ENCODE measurements at regions not wholly inside any gene's neighbourhood (a gene's known extent, or its start where the extent isn't known, plus 50 kb on each side); places are given as distances from the start of the nearest gene placed in this dataset.

DNA sequence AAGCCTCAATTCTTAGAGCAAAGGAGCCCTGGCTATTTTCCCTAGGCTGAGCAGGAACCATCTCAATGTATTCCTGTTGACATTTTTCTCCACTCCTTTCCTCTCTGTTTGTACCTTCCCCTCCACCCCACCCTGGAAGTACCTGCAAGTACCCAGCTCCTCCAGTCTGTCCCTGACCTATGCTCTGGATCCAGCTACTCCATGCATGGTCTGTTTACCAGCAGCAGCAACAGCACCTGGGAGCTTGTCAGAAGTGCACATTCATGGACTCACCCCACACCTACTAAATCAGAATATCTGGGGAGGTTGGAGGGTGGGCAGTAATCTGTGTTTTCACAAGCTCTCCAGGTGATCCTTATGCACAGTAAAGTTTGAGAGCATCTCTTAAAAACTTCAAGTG lies 240.7 kb upstream of the UMPS start:
- DNase-seq (ENCODE audit: low read depth in 2 of 2) = no peak

- no peak for DNase-seq (ENCODE audit: low read depth in 2 of 2)
Observed at GRCh38 chr3:124491098-124491497, 239.2 kb upstream of the UMPS start.

- DNase-seq (ENCODE audit: low read depth in 2 of 2) = no peak
Observed at GRCh38 chr3:124491875-124492274, 238.4 kb upstream of the UMPS start.

DNA sequence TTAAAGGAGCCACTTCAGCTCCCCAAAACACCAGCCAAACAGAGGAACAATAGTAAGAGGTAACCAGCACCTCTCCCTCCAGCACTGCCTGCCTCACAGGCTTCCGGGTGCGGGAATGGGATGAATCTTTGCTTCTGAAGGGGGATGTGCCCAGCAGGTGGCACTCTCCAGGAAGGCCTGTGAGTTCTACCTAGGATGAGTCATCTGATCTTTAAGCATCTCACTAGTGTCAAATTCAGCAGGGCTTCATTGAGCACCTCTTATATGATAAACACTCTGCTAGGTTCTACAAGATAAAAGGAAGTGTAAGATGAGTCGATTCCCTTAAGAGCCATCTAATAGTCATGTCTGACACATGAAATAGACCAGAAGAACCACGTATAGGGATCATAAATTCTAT lies 237.4 kb upstream of the UMPS start:
- no peak for DNase-seq (ENCODE audit: low read depth in 2 of 2)

DNA sequence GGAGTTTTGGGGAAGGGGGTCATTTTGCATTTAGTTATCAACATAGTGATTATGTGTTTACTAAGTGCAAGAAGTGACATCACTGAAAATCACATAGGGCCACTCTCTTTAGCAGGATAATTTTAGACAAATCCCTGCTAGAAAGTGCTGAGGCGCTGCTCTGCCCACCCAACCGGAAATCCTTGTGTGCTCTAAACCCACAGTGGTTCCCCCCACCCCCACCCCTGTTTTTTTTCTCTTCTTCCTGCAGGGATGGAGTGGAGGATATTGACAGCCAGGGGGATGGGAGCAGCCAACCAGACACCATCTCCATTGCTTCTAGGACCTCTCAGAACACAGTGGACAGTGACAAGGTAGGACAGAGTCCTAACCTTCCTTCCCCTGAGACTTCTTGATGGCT lies 234.2 kb upstream of the UMPS start:
- no peak for DNase-seq (ENCODE audit: low read depth in 2 of 2)

GRCh38 chr3:124497487-124497886 lies 232.8 kb upstream of the UMPS start:
- no peak for DNase-seq (ENCODE audit: low read depth in 2 of 2)

- DNase-seq (ENCODE audit: low read depth in 2 of 2) = no peak
Observed at GRCh38 chr3:124498891-124499290, 231.4 kb upstream of the UMPS start.

- DNase-seq (ENCODE audit: low read depth in 2 of 2) = no peak
Observed at GRCh38 chr3:124504332-124505059, 225.8 kb upstream of the UMPS start.

DNA sequence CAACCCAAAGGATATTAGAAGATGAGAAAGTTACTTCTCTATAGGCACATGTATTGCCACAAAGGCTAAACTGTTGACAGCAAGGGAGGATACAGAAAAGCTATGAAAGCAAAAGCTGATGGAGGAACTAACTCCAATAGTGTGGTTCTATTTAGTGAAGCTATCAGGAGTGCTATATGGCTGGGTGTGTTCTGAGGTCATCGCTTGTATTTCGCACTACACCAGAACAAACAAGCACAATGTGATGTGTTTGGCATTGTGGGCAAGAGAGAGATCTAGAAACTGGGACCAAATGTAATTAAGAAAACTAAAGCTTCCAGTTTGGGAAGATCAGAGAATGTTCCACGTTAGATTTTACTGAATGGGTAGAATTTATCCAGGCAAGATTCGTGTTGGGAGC lies 220.4 kb upstream of the UMPS start:
- DNase-seq (ENCODE audit: low read depth in 2 of 2) = no peak

DNA sequence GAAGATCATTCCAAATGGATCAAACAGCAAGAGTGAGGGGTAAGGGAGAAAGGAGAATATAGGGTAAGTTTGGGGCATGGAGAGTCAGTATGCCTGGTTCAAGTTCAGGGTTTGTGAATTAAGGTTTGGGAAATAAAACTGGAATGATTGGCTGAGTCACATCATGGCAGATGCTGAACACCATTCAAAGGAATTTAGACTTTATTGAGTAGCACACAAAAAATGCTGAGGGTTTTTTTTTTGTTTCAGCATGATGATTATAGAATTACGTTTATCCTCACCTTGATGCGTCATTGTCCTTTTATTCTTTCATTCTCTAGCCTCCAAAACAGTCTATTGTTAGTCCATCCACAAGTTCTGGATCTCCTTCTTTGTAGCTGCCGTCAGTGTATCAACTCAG lies 220.0 kb upstream of the UMPS start:
- no peak for DNase-seq (ENCODE audit: low read depth in 2 of 2)

GRCh38 chr3:124512881-124513609 lies 217.2 kb upstream of the UMPS start:
- no peak for DNase-seq (ENCODE audit: low read depth in 2 of 2)

GRCh38 chr3:124513610-124513997 lies 216.6 kb upstream of the UMPS start:
- DNase-seq (ENCODE audit: low read depth in 2 of 2) = no peak

DNA sequence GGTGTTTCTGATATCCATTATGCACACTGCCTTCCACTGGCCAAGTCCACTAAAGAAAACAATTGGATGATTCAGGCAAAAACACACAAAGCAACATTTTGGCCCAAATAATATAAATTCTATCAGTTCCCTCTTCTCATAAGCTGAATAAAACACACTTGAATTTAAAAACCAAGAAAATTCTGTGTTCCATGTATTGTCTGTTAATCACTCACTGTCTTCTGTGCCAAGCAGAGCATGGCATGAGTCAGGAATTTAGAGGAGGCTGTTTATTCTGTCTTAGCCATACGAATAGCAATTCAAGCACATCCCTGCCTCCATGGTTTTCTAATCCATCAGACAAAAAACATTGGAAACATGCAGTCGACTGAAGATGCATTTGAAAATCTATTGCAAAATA lies 215.6 kb upstream of the UMPS start:
- no peak for DNase-seq (ENCODE audit: low read depth in 2 of 2)

GRCh38 chr3:124516333-124516732 lies 213.9 kb upstream of the UMPS start:
- DNase-seq (ENCODE audit: low read depth in 2 of 2) = no peak

DNA sequence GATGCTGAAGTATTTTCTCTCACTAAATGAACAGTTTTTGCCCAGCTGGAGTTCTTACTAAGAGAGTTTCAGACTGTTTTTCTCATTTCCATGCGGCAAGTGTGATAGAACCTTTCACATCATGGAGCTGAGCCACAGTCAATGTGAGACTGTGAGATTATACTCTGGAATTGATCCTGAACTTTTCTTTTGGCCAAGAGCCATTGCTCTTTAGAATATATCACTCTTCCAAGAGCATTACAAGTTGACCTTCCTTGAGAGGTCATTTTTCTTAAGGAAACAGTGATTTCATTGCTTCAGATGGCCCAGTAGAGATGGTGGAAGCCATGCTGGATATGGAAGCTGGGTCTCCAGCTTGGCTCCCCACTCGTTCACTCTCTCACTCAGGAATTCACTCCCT lies 212.9 kb upstream of the UMPS start:
- no peak for DNase-seq (ENCODE audit: low read depth in 2 of 2)

GRCh38 chr3:124518350-124518749 lies 211.9 kb upstream of the UMPS start:
- no peak for DNase-seq (ENCODE audit: low read depth in 2 of 2)

DNA sequence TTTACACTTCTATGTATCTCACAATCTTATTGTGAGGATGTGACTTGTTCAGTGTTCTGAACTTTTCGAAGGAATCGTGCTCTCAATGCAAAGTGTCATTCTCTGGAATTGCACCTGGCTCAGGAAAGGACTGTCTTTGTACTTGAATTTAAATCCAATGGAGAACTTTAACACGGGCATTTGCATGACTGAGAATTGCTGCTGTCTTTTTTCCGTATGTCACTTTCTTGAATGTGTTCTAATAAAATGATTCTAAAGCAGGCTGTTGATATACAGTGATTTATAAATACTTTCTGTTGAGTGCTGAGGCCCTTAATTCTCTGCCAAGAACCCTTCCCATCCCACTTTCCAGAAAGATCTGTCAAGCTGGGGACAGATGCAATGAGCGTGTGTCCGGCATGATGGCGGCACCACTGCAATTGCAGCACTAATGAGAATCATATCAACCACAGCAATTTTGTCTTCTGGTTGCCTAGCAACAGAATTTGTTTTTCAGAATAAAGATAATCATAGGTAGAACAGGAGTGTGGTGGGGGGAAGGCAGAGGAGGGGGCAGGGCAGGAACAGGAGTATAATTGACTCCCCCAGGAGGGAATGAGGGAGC lies 210.6 kb upstream of the UMPS start:
- DNase-seq (ENCODE audit: low read depth in 2 of 2) = no peak

DNA sequence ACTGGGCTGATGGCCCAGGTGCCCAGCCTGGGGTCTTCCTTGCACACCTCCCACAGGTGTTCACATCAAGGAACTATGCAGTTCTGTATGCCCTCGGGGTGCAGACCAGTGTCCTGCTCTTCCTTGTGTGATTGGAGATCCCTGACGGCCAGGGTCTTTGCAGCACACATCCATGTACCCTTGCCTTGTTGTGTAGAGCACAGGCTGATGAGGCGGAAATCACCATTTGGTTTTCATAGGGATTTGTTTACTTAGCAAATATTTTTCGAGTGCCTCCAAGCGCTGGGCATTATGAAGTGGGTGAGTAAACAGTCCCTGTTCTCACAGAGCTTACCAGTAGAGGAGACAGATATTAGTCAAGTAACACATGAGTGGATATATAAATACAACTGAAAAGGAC lies 209.3 kb upstream of the UMPS start:
- no peak for DNase-seq (ENCODE audit: low read depth in 2 of 2)

- no peak for DNase-seq (ENCODE audit: low read depth in 2 of 2)
Observed at GRCh38 chr3:124522082-124522625, 208.1 kb upstream of the UMPS start.

DNA sequence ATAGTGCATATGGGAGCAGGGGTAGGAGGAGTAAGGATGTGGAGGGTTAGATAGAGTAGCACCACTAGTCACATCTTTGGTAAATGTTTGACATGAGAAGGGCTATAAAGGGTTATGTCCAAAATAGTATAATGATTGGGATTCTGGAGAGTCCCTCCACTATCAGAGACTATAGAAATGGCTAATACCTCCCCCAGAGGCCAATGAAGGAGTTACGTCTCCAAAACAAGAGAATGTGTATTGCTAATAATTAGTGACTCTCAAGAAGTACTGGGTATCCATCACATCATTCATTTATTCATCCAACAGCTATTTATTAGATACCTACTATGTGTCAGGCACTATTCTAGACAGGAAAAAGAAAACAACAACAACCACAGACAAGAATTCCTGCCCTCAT lies 203.7 kb upstream of the UMPS start:
- DNase-seq (ENCODE audit: low read depth in 2 of 2) = no peak

DNA sequence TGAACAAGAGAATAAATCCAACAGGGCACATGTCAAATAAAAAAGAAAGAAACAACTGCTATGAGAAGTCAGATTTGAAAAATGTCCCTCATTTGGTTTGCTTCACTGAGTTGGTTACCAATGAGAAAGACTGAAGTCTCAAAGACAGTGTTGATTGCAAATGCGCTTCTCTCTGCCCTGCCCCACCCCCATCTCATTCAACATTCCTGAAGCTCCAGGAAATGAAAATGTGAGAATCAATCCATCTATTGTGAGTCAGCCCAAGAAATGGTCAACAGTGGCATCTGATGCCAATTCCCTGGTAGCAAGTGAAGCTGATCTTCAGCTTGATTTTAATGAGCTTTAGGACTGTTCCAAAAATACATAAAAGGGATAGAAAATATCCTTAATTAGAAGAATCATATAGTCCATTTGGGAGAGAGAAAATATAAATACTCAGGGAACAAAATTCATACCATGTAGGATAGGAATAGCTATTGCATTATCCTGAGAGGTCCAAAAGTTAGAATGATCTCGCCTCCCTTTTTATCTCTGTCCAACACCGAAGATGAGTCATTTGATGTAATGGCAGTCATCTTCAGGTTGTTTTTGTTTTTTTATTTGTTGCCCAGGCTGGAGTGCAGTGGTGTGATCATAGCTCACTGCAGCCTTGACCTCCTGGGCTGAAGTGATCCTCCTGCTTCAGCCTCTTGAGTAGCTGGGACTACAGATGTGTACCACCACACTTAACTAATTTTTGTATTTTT lies 200.3 kb upstream of the UMPS start:
- no peak for DNase-seq (ENCODE audit: low read depth in 2 of 2)

- DNase-seq (ENCODE audit: low read depth in 2 of 2) = no peak
Observed at GRCh38 chr3:124530916-124531315, 199.3 kb upstream of the UMPS start.

Data from stimulated activated CD4-positive, alpha-beta T cell treated with anti-CD3 and anti-CD28 coated beads, Interleukin-1b, Interleukin-23, amount 100 ng/mL, for 1 hour (primary cell).